ENCODE measurements at regions not wholly inside any gene's neighbourhood (a gene's known extent, or its start where the extent isn't known, plus 50 kb on each side); places are given as distances from the start of the nearest gene placed in this dataset.

- H3K27ac ChIP-seq = no peak overlapping the region
- DNase-seq (ENCODE audit: low spot score) = no peak
- TF ChIP-seq CTCF (IDR thresholded peaks at IDR 0.05) = no peak
- no peak overlapping the region for H3K4me3 ChIP-seq
Measured at GRCh38 chr6:87847135-87847829, 145.2 kb upstream of the AKIRIN2 start.

GRCh38 chr6:87846434-87846833 is 144.4 kb upstream of the AKIRIN2 start:
- H3K27ac ChIP-seq = no peak overlapping the region
- no peak overlapping the region for H3K4me3 ChIP-seq
- no peak for DNase-seq (ENCODE audit: low spot score)
- no peak for TF ChIP-seq CTCF (IDR thresholded peaks at IDR 0.05)

- no peak for TF ChIP-seq CTCF (IDR thresholded peaks at IDR 0.05)
- Histone ChIP-seq H3K27ac (no peak overlapping the region), H3K4me3 (no peak overlapping the region)
- DNase-seq (ENCODE audit: low spot score) = no peak
Measured at GRCh38 chr6:87840324-87840723, 138.3 kb upstream of the AKIRIN2 start.

GRCh38 chr6:87837876-87838275 is 135.8 kb upstream of the AKIRIN2 start:
- TF ChIP-seq CTCF (IDR thresholded peaks at IDR 0.05) = no peak
- DNase-seq (ENCODE audit: low spot score) = no peak
- Histone ChIP-seq H3K27ac (no peak overlapping the region), H3K4me3 (no peak overlapping the region)

GRCh38 chr6:87837444-87837843 is 135.4 kb upstream of the AKIRIN2 start:
- no peak overlapping the region for H3K4me3 ChIP-seq
- no peak overlapping the region for H3K27ac ChIP-seq
- no peak for DNase-seq (ENCODE audit: low spot score)
- no peak for TF ChIP-seq CTCF (IDR thresholded peaks at IDR 0.05)

GRCh38 chr6:87832025-87832825 is 130.2 kb upstream of the AKIRIN2 start:
- Histone ChIP-seq H3K27ac (no peak overlapping the region), H3K4me3 (peak overlapping the region; percentile 55)
- TF ChIP-seq CTCF (IDR thresholded peaks at IDR 0.05) = no peak
- DNase-seq (ENCODE audit: low spot score) = no peak

GRCh38 chr6:87830907-87831306 is 128.9 kb upstream of the AKIRIN2 start:
- no peak for DNase-seq (ENCODE audit: low spot score)
- H3K4me3 ChIP-seq = no peak overlapping the region
- no peak for TF ChIP-seq CTCF (IDR thresholded peaks at IDR 0.05)
- H3K27ac ChIP-seq = no peak overlapping the region

All from coronary artery (tissue), 2 donors.